ENCODE measurements at regions not wholly inside any gene's neighbourhood (a gene's known extent, or its start where the extent isn't known, plus 50 kb on each side); places are given as distances from the start of the nearest gene placed in this dataset.

- TF ChIP-seq CTCF (IDR thresholded peaks at IDR 0.05) (no peak), POLR2AphosphoS5 (IDR thresholded peaks at IDR 0.05) (no peak), POLR2A (IDR thresholded peaks at IDR 0.05) (no peak)
Measured at GRCh38 chr14:40268236-40268635, 836.0 kb upstream of the FBXO33 start.
